Activated CD8-positive, alpha-beta T cell treated with anti-CD3 and anti-CD28 coated beads, Interleukin-2, amount 10 ng/mL, durations not matched to agents 7 days and 5 days (primary cell): ENCODE measurements at regions not wholly inside any gene's neighbourhood (a gene's known extent, or its start where the extent isn't known, plus 50 kb on each side); places are given as distances from the start of the nearest gene placed in this dataset.
A peak's percentile ranks its signal among the peaks of the same experiment; 100 is the strongest.
"Not testable (repeated sequence)": the region's sequence is repeated elsewhere in the genome, so short reads cannot be mapped to it uniquely, and the experiment has no call there.

Source experiments
- ATAC-seq: fragments of 150-1000 bp; cut with Tn5 transposase; one replicate; pipeline ENCODE4 v1.10.0; 2021; ENCODE audit warnings: moderate library complexity
- CTCF ChIA-PET: fragments of 350-600 bp; sonication (Branson Sonifier 250); formaldehyde crosslinking; loops from one replicate; lab custom pipeline; 2021; ENCODE audit warnings: antibody characterized with exemption; lab: Charles Lee
- POLR2A ChIA-PET: fragments of 350-600 bp; sonication (Branson Sonifier 250); formaldehyde crosslinking; loops from one replicate; lab custom pipeline; 2021; ENCODE audit warnings: antibody characterized with exemption; lab: Charles Lee
- DNase-seq: peaks from one replicate; pipeline ENCODE4 v3.0.0-alpha.2; 2020
- H3K27ac Mint-ChIP-seq: one replicate; pipeline ENCODE4 v1.8.0; 2021; ENCODE audit warnings: mild to moderate bottlenecking, mixed read lengths
- H3K27me3 Mint-ChIP-seq: one replicate; pipeline ENCODE4 v1.8.0; 2021; ENCODE audit warnings: low read depth, mixed read lengths
- H3K36me3 Mint-ChIP-seq: one replicate; pipeline ENCODE4 v1.8.0; 2021; ENCODE audit warnings: low read depth, mixed read lengths
- H3K4me1 Mint-ChIP-seq: one replicate; pipeline ENCODE4 v1.8.0; 2021; ENCODE audit warnings: low read depth, mixed read lengths
- H3K4me3 Mint-ChIP-seq: one replicate; pipeline ENCODE4 v1.8.0; 2021; ENCODE audit warnings: mild to moderate bottlenecking, mixed read lengths
- H3K9me3 Mint-ChIP-seq: one replicate; pipeline ENCODE4 v1.8.0; 2022; ENCODE audit warnings: mixed read lengths; ENCODE audit not compliant: insufficient read depth

DNA sequence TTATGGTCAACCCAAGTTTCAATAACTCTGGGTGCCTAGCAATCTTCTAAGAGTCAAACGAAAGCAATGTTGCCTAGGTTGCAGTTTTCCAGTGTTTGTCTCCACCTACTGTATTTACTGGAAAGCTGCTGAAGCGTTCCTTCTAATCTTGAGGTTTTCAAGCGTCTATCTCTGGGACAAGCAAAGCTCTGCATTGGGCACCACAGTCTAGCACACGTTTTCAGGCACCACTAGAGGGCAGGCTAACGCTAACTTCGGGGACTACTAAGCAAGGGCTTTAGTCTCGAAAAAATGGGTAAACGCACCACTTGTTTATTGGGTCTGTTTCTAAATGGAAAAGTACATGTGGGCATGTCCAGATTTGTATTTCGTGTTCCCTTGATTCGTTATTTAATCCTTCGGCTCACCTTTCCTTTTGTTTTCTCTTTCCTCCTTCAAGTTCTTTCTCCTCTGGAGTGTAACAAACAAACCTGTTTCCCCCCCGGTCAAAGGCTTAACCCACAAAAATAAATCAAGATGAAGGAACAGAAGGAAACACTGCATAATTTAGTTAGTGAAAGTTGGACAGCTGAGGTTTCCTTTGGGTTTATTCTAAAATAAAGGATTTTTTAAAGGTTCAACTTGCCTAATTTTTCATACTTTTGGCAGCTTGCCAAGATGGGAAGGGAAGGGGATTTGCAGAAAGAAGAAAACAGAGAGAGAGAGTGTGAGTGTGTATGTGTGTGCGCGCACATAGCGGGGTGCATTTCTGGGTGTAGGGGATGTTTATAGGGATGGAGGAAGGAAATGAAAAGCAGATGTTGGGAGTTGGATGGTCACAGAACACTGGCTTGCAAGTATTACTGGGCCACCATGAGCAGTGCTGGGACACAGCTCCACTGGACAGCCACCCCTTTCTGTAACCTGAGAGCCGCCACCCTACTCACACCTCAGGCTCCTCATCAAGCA, 348.3 kb downstream of the GOLGA6L6 start:
- H3K27me3 Mint-ChIP-seq, H3K36me3 Mint-ChIP-seq, H3K4me1 Mint-ChIP-seq, H3K9me3 Mint-ChIP-seq, CTCF ChIA-PET, POLR2A ChIA-PET, H3K4me3 Mint-ChIP-seq, H3K27ac Mint-ChIP-seq: not testable (repeated sequence)
- peak; percentile 66 for DNase-seq
- ATAC-seq: peak; percentile 90

DNA sequence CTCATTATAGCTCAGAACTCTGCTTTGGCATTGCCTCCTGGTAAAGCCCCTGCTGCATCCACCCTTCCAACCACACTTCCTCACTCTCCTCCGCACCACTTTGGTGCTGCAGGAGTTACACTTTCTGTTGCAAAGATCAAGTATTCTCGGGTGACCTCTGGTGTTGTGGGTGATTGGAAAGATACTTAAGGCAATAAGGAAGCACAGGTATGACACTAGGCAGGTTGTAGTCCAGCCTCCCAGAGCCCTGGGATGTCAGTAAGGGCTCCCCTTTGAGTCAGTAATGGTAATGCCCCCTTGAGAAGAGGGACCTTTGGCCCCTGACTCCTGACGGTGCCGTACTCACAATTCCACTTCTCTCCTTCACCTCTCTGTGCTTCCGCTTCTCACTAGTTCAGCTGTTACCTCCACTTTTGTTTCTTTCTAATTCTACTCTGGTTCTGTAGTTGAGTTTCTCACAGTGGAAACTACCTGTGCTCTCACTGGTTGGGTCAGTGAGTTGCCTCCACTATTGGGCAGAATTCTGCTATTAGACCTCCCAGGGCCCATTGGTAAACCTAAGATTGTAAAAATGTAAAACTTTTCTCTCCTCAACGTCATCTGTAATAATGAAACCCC, 350.0 kb downstream of the GOLGA6L6 start:
- ATAC-seq, H3K4me1 Mint-ChIP-seq, H3K4me3 Mint-ChIP-seq, DNase-seq, POLR2A ChIA-PET, H3K27ac Mint-ChIP-seq, H3K27me3 Mint-ChIP-seq, H3K36me3 Mint-ChIP-seq, CTCF ChIA-PET, H3K9me3 Mint-ChIP-seq: not testable (repeated sequence)

DNA sequence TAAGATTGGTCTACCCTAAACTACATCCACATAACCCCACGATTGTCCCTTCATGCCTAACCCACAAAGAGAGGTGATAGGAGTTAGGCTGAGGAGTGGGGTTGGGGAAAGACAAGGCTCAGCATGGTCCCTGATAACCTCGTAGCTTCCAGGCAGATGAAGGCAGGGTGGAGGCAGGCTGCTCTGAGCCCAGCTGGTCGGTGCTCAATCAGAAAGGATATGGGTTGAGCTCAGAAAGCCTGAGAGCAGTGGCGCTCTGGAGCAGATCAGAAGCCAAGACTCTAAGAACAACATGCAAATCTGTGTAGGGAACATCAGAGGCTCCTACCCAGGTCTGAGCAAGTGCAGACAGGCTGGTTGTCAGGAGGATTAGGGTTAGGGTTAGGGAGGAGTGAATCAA, 353.0 kb downstream of the GOLGA6L6 start:
- ATAC-seq, H3K9me3 Mint-ChIP-seq, POLR2A ChIA-PET, H3K36me3 Mint-ChIP-seq, H3K27me3 Mint-ChIP-seq, H3K4me3 Mint-ChIP-seq, CTCF ChIA-PET, DNase-seq, H3K27ac Mint-ChIP-seq, H3K4me1 Mint-ChIP-seq: not testable (repeated sequence)

- CTCF ChIA-PET, ATAC-seq, POLR2A ChIA-PET, H3K27me3 Mint-ChIP-seq, H3K27ac Mint-ChIP-seq, H3K36me3 Mint-ChIP-seq, H3K4me3 Mint-ChIP-seq, H3K4me1 Mint-ChIP-seq, H3K9me3 Mint-ChIP-seq, DNase-seq: not testable (repeated sequence)
Observed at GRCh38 chr15:20187370-20188355, 353.9 kb downstream of the GOLGA6L6 start.

DNA sequence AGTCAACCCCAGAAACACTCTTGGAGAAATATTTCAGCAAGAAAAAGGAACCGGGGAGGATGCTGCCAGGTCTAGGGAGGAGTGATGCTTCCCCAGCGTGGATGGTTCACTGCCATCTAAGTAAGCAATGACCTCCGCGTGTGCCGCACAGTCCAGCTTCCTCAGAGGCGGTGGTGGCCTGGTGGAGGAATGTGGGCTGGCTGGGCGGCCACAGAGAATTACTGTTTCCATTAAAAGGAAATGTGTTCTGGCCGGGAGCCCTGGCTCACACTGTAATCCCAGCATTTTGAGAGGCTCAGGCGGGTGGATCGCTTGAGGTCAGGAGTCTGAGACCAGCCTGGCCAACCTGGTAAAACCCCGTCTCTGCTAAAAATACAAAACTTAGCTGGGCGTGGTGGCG, 356.7 kb downstream of the GOLGA6L6 start:
- ATAC-seq, H3K4me1 Mint-ChIP-seq, H3K4me3 Mint-ChIP-seq, H3K36me3 Mint-ChIP-seq, CTCF ChIA-PET, DNase-seq, H3K27ac Mint-ChIP-seq, POLR2A ChIA-PET, H3K27me3 Mint-ChIP-seq, H3K9me3 Mint-ChIP-seq: not testable (repeated sequence)

GRCh38 chr15:20168221-20168620, 373.4 kb downstream of the GOLGA6L6 start:
- DNase-seq, H3K27me3 Mint-ChIP-seq, H3K36me3 Mint-ChIP-seq, ATAC-seq, H3K4me1 Mint-ChIP-seq, H3K9me3 Mint-ChIP-seq, H3K4me3 Mint-ChIP-seq, POLR2A ChIA-PET, CTCF ChIA-PET, H3K27ac Mint-ChIP-seq: not testable (repeated sequence)

- H3K9me3 Mint-ChIP-seq, DNase-seq, CTCF ChIA-PET: not testable (repeated sequence)
Observed at GRCh38 chr15:20153528-20153927, 388.1 kb downstream of the GOLGA6L6 start.

DNA sequence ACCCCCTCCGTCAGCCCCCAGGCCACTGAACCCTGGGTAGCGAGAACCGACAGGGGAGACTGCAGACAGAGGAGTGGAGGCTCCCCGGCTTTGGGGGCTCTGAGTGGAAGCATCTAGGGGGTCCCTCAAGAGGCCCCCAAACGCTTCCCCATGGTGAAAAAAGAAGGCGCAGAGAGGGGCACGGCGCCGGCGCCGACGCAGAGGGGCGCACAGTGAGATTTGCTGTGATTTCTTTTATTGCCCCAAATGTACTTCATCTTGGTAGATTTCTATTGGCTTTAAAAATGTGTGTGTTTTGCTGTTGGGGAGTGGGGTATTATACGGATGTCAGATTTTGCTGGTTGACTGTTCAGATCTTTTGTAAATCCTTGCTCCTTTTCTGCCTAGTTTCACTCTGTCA, 392.9 kb downstream of the GOLGA6L6 start:
- H3K4me1 Mint-ChIP-seq, H3K9me3 Mint-ChIP-seq, ATAC-seq, H3K4me3 Mint-ChIP-seq, DNase-seq, CTCF ChIA-PET, H3K36me3 Mint-ChIP-seq, H3K27me3 Mint-ChIP-seq, H3K27ac Mint-ChIP-seq, POLR2A ChIA-PET: not testable (repeated sequence)

More at GRCh38 chr15:20153528-20153927, 388.1 kb downstream of the GOLGA6L6 start:
- H3K27me3 Mint-ChIP-seq, ATAC-seq, H3K4me3 Mint-ChIP-seq, POLR2A ChIA-PET, H3K27ac Mint-ChIP-seq, H3K36me3 Mint-ChIP-seq, H3K4me1 Mint-ChIP-seq: not testable (repeated sequence)

DNA sequence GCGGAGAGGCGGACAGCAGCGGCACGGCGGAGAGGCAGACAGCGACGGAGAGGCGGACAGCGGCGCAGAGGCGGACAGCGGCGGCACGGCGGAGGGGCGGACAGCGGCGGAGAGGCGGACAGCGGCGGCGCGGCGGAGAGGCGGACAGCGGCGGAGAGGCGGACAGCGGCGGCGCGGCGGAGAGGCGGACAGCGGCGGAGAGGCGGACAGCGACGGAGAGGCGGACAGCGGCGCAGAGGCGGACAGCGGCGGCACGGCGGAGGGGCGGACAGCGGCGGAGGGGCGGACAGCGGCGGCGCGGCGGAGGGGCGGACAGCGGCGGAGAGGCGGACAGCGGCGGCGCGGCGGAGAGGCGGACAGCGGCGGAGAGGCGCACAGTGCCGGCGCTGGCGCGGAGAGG, 393.6 kb downstream of the GOLGA6L6 start:
- H3K4me3 Mint-ChIP-seq, DNase-seq, H3K4me1 Mint-ChIP-seq, H3K27me3 Mint-ChIP-seq, H3K9me3 Mint-ChIP-seq, CTCF ChIA-PET, H3K36me3 Mint-ChIP-seq, POLR2A ChIA-PET, H3K27ac Mint-ChIP-seq, ATAC-seq: not testable (repeated sequence)

- POLR2A ChIA-PET, H3K36me3 Mint-ChIP-seq, DNase-seq, H3K9me3 Mint-ChIP-seq, ATAC-seq, H3K4me1 Mint-ChIP-seq, H3K27me3 Mint-ChIP-seq, CTCF ChIA-PET, H3K27ac Mint-ChIP-seq, H3K4me3 Mint-ChIP-seq: not testable (repeated sequence)
Observed at GRCh38 chr15:20144333-20145036, 397.1 kb downstream of the GOLGA6L6 start.

DNA sequence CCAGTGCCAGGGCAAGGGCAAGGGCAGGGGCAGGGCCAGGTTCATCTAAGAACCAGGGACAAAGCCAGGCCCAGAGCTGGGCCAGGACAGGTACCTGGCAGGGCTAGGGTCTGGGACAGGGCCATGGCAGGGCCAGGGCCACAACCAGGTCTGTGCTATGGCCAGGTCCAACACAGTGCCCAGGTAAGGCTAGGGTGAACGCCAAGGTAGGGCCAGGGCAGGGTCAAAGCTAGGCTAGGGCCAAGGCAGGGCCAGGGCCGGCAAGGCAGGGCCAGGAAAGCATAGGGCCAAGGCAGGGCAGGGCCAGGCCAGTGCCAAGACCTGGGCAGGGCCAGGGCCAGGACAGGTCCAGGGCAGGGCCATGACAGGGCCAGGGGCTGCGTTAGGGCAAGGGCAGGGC, 398.7 kb downstream of the GOLGA6L6 start:
- H3K27ac Mint-ChIP-seq, H3K36me3 Mint-ChIP-seq, H3K27me3 Mint-ChIP-seq, H3K4me3 Mint-ChIP-seq, H3K9me3 Mint-ChIP-seq, ATAC-seq, CTCF ChIA-PET, DNase-seq, POLR2A ChIA-PET, H3K4me1 Mint-ChIP-seq: not testable (repeated sequence)
